HUES64 (cell line): ENCODE measurements at regions not wholly inside any gene's neighbourhood (a gene's known extent, or its start where the extent isn't known, plus 50 kb on each side); places are given as distances from the start of the nearest gene placed in this dataset.

Experiments used
- H3K27ac ChIP-seq: 2 replicates; pipeline ENCODE4 v1.7.0; 2013; ENCODE audit warnings: low read depth, low read length, inconsistent platforms
- H3K27me3 ChIP-seq: 2 replicates; pipeline ENCODE4 v1.6.1; 2013; ENCODE audit warnings: mild to moderate bottlenecking, low read length; ENCODE audit not compliant: insufficient read depth
- H3K36me3 ChIP-seq: 2 replicates; pipeline ENCODE4 v1.6.1; 2013; ENCODE audit warnings: mild to moderate bottlenecking, low read length; ENCODE audit not compliant: insufficient read depth
- H3K4me1 ChIP-seq: 2 replicates; pipeline ENCODE4 v1.6.1; 2013; ENCODE audit warnings: mild to moderate bottlenecking, low read length, moderate library complexity; ENCODE audit not compliant: insufficient read depth
- H3K4me3 ChIP-seq: 2 replicates; pipeline ENCODE4 v1.5.1; 2013; ENCODE audit warnings: mild to moderate bottlenecking, low read length, moderate library complexity
- H3K9ac ChIP-seq: 2 replicates; pipeline ENCODE4 v1.6.1; 2013; ENCODE audit warnings: mild to moderate bottlenecking, low read depth, low read length
- H3K9me3 ChIP-seq: 2 replicates; pipeline ENCODE4 v1.6.1; 2013; ENCODE audit warnings: low read depth, low read length; ENCODE audit not compliant: insufficient read depth
- WGBS: fragments of 150-250, 120-280 bp; methylation state at CpG from one replicate; pipeline ENCODE4 v1.1.7; 2013; ENCODE audit warnings: missing lambda C conversion rate; 5-methylcytosine and 5-hydroxymethylcytosine counted together

DNA sequence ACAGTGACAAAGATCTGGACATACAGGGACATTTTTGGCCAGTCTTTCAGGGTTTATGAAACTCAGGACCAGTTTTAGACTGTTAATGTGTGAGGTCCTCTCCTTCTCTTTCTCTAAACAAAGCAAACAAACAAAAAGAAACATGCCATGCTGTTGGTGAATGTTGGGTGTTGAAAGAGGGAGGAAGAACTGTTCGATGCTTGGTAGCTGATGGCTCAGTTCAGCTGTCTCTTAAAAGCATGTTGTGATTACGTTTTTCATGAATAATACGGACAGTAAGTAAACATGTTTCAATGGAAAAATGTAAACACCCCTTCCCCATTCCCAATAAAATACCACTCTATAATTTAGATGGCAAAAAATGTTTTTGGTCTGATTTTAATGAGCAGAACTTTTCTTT lies 219.1 kb downstream of the SEC23IP start:
- 0% methylated on average over 1 of the region's 3 CpGs for WGBS
- Histone ChIP-seq H3K4me3 (no peak overlapping the region), H3K9ac (no peak overlapping the region), H3K27ac (no peak overlapping the region), H3K36me3 (no peaks in the 10 kb centered on the region), H3K9me3 (no peaks in the 10 kb centered on the region), H3K4me1 (no peaks in the 10 kb centered on the region), H3K27me3 (no peaks in the 10 kb centered on the region)

DNA sequence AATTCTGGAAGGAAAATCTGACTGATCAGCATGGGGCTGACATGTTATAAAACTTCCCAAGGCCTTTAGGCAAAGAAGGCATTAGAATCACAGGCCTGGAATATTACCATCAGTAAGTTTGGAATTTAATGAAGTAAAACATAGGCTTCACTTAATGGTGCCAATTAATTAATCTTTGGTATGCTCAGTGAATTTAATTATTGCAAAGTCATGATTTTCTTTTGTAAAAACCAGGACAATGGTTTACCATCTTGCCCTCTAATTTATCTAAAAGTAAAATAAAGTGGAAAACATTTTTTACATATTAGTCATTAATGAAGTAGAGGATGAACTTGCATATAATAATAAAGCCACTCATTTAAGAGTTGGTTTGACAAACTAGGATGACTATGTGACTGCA lies 220.3 kb downstream of the SEC23IP start:
- H3K36me3 ChIP-seq, result no peaks in the 10 kb centered on the region
- H3K27ac ChIP-seq, result no peak overlapping the region
- no peaks in the 10 kb centered on the region for H3K9me3 ChIP-seq
- H3K27me3 ChIP-seq, result no peaks in the 10 kb centered on the region
- H3K4me3 ChIP-seq, result no peak overlapping the region
- no peaks in the 10 kb centered on the region for H3K4me1 ChIP-seq
- no peak overlapping the region for H3K9ac ChIP-seq

DNA sequence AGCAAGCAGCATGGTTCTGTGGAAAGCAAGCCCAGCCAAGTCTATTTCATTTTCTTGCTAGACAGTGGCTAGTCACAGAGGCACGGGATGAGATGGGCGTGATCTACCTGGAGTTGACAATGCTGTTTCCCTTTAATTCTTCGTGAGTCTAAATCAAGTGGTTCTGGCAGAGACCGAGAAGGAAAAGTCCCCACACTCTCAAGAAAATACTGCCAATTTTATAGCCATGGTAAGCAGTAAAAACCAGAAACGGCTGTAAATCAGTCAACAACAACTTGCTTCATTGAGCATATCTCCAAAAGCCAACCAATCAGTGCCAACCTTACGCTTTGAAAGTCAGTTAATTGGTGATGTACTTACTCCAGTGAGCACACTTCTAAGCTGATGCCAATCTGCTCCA lies 223.4 kb downstream of the SEC23IP start:
- no peaks in the 10 kb centered on the region for H3K4me1 ChIP-seq
- WGBS, result 90% methylated on average over 6 of the region's 6 CpGs
- no peaks in the 10 kb centered on the region for H3K36me3 ChIP-seq
- no peak overlapping the region for H3K9ac ChIP-seq
- no peaks in the 10 kb centered on the region for H3K9me3 ChIP-seq
- no peak overlapping the region for H3K27ac ChIP-seq
- no peak overlapping the region for H3K4me3 ChIP-seq
- no peaks in the 10 kb centered on the region for H3K27me3 ChIP-seq

DNA sequence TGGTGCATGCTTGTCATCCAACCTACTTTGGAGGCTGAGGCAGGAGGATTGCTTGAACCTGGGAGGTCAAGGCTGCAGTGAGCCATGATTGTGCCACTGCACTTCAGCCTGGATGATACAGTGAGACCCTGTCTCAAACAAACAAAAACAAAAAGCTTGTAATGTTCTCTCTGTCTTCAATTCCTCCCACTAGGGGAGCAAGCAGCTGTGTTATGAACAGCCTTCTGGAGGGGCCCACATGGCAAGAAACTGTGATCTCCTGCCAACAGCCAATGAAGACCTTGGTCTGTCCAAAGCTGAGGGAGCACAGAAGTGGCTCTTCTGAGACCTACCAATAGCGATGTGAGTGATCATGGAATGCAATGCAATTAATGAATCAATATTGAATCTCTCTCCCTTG lies 229.2 kb downstream of the SEC23IP start:
- H3K9me3 ChIP-seq, result no peaks in the 10 kb centered on the region
- 100% methylated on average over 1 of the region's 1 CpG for WGBS

DNA sequence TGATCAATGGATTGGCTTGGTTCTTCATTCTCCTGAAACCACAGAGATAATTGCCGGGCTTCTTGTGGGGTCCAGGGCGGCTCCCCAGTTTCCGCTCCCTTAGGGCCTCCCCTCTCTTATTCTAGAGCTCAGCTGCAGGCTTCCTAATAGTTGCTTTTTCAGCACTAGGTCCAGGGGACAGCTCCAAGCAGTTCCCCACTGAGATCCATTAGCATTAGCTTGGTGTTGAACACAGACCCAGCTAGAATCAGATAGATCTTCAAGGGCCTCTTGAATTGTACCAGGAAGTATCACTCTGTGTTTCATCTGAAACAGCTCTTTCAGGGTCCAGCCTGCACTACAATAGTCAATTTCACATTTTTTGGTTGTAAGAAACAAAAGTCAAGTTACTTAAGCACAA lies 238.7 kb downstream of the SEC23IP start:
- Histone ChIP-seq H3K4me3 (no peak overlapping the region), H3K9me3 (no peaks in the 10 kb centered on the region), H3K9ac (no peak overlapping the region), H3K4me1 (peaks cover 13% of the 10 kb centered on the region), H3K27ac (no peak overlapping the region), H3K27me3 (no peaks in the 10 kb centered on the region), H3K36me3 (no peaks in the 10 kb centered on the region)
- 58% methylated on average over 3 of the region's 3 CpGs for WGBS

More for the DNA sequence above, 229.2 kb downstream of the SEC23IP start:
- Histone ChIP-seq H3K9ac (no peak overlapping the region), H3K27ac (no peak overlapping the region), H3K4me1 (peaks cover 5% of the 10 kb centered on the region), H3K4me3 (no peak overlapping the region), H3K36me3 (no peaks in the 10 kb centered on the region), H3K27me3 (no peaks in the 10 kb centered on the region)

DNA sequence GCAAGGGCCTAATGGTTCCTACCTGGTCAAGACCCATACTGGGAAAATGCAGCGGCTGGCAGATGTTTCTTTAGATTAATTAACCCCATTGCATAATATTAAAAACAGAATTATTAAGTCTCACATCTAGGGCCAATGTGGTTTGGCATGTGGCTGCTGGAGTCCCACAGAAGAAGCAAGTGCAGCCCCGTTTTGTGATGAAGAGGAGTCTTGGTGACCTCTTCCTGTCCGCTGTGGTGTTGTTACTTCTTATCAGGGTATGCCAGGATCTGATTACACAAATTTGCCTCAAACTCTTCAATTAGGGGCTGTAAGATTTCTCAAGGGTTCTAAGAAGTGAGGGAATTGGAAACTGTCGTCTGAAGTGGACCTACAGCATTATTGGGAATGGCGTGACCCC lies 240.3 kb downstream of the SEC23IP start:
- no peaks in the 10 kb centered on the region for H3K36me3 ChIP-seq
- H3K27me3 ChIP-seq, result no peaks in the 10 kb centered on the region
- H3K9me3 ChIP-seq, result 0 out of 2 replicates have a peak, but pooled peaks cover under 1% of the 10 kb centered on the region
- H3K9ac ChIP-seq, result no peak overlapping the region
- H3K4me3 ChIP-seq, result no peak overlapping the region
- H3K27ac ChIP-seq, result no peak overlapping the region
- H3K4me1 ChIP-seq, result no peaks in the 10 kb centered on the region
- 92% methylated on average over 5 of the region's 5 CpGs for WGBS

DNA sequence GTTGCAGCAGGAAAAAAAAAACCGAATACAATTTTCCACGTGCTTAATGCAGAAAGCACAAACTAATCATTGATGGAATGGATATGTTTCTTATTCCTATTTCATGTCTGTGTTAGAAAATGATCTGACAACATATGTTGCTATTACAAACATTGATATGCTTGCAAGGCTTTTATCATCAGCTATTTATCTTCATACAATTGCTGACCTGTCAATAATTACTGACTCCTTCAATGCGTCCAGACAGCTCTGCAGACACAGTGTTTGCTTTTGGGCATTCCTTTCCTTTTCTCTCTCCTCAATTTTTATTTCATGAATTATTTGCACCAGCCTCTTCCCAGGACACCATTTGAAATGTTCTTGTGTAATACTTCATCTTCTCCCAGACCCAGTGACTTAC lies 246.2 kb downstream of the SEC23IP start:
- no peak overlapping the region for H3K9ac ChIP-seq
- no peak overlapping the region for H3K27ac ChIP-seq
- no peaks in the 10 kb centered on the region for H3K27me3 ChIP-seq
- no peaks in the 10 kb centered on the region for H3K36me3 ChIP-seq
- H3K4me1 ChIP-seq, result no peaks in the 10 kb centered on the region
- H3K9me3 ChIP-seq, result peaks cover 7% of the 10 kb centered on the region; the same call in 1 of the 2 replicates
- H3K4me3 ChIP-seq, result no peak overlapping the region
- 98% methylated on average over 3 of the region's 3 CpGs for WGBS

DNA sequence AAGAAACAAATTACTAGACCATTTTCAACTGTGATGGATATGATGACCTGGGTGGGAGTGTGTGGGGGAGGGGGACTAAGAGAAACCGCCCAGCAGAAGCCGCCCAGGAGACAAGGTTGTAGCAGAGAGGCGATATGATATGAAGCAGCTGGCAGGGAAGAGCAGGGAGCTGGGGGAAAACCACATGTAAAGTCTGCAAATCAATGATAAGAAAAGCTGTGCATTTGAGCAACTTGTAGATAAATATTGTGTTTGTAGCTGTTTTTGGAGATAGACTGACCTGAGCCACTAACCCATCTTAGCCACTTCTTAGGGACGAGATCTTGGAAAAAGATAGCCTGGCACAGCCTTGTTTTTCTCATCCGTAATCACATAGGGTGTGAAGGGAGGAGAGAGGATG lies 252.6 kb downstream of the SEC23IP start:
- Histone ChIP-seq H3K4me1 (no peaks in the 10 kb centered on the region), H3K4me3 (no peak overlapping the region), H3K9me3 (no peaks in the 10 kb centered on the region), H3K27me3 (no peaks in the 10 kb centered on the region), H3K9ac (no peak overlapping the region), H3K36me3 (no peaks in the 10 kb centered on the region), H3K27ac (no peak overlapping the region)
- WGBS, result 92% methylated on average over 5 of the region's 5 CpGs

DNA sequence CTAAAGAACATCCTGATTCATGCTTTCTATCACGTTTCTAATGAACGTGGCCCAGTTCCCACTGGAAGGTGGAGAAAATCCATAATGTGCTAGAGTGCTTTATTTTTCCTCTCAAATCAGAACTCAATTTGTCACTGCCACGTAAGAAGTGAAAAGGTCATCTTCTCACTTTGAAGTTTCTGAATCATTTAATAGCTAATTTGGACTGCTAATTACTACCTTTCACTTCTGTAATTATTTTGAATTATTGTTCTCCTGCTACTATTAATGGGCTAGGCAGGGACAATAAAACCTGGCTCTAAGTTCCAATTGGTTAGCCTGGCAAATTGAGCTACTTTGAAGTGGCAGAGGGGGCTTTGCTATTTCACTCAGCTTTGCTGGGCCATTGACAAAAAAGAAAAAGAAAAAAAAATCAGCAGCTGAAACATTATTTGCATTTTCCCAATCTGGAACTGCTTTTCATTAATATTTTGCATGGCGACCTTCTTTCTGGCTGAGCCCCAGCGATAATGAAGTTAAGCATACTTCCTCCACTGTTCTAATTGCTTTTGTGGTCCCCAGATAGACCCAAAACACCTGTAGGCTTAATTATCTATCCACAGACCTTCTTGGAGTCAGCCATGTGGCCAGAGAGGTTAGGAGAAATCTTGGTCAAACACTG lies 264.2 kb downstream of the SEC23IP start:
- no peak overlapping the region for H3K27ac ChIP-seq
- no peaks in the 10 kb centered on the region for H3K9me3 ChIP-seq
- H3K9ac ChIP-seq, result no peak overlapping the region
- no peaks in the 10 kb centered on the region for H3K4me1 ChIP-seq
- no peaks in the 10 kb centered on the region for H3K27me3 ChIP-seq
- H3K36me3 ChIP-seq, result no peaks in the 10 kb centered on the region
- H3K4me3 ChIP-seq, result no peak overlapping the region
- 90% methylated on average over 5 of the region's 5 CpGs for WGBS

DNA sequence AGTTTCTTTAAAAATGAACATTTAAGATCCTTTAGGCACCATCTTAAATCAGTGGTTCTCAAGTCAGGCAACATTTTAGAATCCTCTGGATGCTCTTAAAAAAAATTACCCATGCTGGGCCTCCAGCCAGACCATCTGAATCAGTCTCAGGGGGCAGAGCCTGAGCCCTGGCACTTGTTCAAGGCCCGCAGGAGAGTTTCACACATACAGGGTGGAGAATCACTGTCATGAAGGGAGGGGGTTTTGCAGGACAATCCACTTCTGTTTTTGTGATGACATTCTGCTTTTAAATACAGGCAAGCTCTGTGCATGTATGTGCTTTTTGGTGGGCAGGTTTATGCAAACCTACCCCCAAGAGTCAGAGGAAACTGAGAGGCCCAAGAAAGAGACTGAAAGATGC lies 268.6 kb downstream of the SEC23IP start:
- no peak overlapping the region for H3K27ac ChIP-seq
- H3K36me3 ChIP-seq, result no peaks in the 10 kb centered on the region
- H3K9ac ChIP-seq, result no peak overlapping the region
- 100% methylated on average over 1 of the region's 1 CpG for WGBS
- H3K4me1 ChIP-seq, result no peaks in the 10 kb centered on the region
- no peaks in the 10 kb centered on the region for H3K9me3 ChIP-seq
- no peaks in the 10 kb centered on the region for H3K27me3 ChIP-seq
- no peak overlapping the region for H3K4me3 ChIP-seq

DNA sequence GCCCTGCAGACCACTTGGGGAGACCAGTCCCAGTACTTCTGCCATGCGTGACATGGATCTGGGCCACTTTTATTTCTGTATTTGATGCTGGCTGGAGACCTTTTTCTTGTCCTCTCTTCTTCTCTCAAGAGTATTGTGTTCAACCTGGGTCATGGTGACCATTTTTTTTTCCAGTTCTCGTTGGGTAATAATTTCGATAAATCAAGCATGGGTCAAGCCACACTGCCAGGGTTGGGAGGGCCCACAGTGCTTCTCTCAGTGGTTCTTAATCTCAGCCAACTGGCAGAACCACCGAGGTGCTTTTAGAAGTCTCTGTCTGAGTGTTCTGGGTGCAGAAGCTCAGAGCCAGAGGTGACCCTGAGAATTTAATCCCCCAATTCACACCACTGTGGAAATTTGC lies 269.9 kb downstream of the SEC23IP start:
- WGBS, result 93% methylated on average over 4 of the region's 4 CpGs

DNA sequence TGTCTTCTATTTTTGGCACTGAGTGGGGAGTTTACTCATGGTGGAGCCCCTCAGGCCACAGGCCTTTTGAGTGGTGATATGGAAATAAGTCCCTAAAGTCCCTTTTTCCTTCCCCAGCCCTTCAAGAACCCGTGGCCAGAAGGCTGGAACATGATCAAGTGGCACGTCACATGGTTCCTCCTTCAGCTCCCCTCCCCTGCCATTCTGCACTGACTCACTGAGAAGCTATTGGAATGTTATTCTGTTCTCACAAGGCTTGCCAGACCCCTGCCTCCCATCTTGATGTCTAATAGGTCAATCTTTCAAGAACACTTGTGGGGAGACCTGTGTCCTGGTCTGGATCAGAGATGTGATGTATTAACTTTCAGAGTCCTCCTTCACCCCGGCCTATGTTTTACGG lies 279.8 kb downstream of the SEC23IP start:
- WGBS, result 81% methylated on average over 4 of the region's 4 CpGs
- Histone ChIP-seq H3K36me3 (no peaks in the 10 kb centered on the region), H3K27ac (no peak overlapping the region), H3K4me1 (peaks cover 5% of the 10 kb centered on the region; the same call in 1 of the 2 replicates), H3K9me3 (no peaks in the 10 kb centered on the region), H3K4me3 (no peak overlapping the region), H3K9ac (no peak overlapping the region), H3K27me3 (no peaks in the 10 kb centered on the region)

More for the DNA sequence above, 269.9 kb downstream of the SEC23IP start:
- Histone ChIP-seq H3K4me3 (no peak overlapping the region), H3K9ac (no peak overlapping the region), H3K9me3 (no peaks in the 10 kb centered on the region), H3K27me3 (no peaks in the 10 kb centered on the region), H3K27ac (no peak overlapping the region), H3K36me3 (no peaks in the 10 kb centered on the region), H3K4me1 (no peaks in the 10 kb centered on the region)
